GM21515 (cell line): ENCODE measurements at regions not wholly inside any gene's neighbourhood (a gene's known extent, or its start where the extent isn't known, plus 50 kb on each side); places are given as distances from the start of the nearest gene placed in this dataset.
"Not testable (repeated sequence)": the region's sequence is repeated elsewhere in the genome, so short reads cannot be mapped to it uniquely, and the experiment has no call there.

Source experiments
- ATAC-seq: cut with Tn5 transposase; IDR thresholded peaks from one replicate; pipeline ENCODE4 v1.9.1; 2021; ENCODE audit not compliant: unreplicated experiment

GRCh38 chr1:90864681-90865080 is 147.6 kb upstream of the BARHL2 start:
- ATAC-seq = no peak

- ATAC-seq = no peak
These were observed 145.7 kb upstream of the BARHL2 start for GRCh38 chr1:90862782-90863181.

GRCh38 chr1:90861421-90861820 is 144.3 kb upstream of the BARHL2 start:
- ATAC-seq = not testable (repeated sequence)

- no peak for ATAC-seq
These were observed 139.4 kb upstream of the BARHL2 start for GRCh38 chr1:90856463-90857007.

GRCh38 chr1:90854397-90854924 is 137.4 kb upstream of the BARHL2 start:
- ATAC-seq = no peak

- ATAC-seq = no peak
These were observed 134.6 kb upstream of the BARHL2 start for GRCh38 chr1:90851711-90852050.

- ATAC-seq = peak; percentile 98
These were observed 134.0 kb upstream of the BARHL2 start for GRCh38 chr1:90850898-90851710.

GRCh38 chr1:90850181-90850897 is 133.2 kb upstream of the BARHL2 start:
- no peak for ATAC-seq

GRCh38 chr1:90841473-90841872 is 124.4 kb upstream of the BARHL2 start:
- no peak for ATAC-seq

GRCh38 chr1:90840352-90840751 is 123.2 kb upstream of the BARHL2 start:
- no peak for ATAC-seq

GRCh38 chr1:90839323-90839722 is 122.2 kb upstream of the BARHL2 start:
- ATAC-seq = no peak

- ATAC-seq = no peak
These were observed 121.6 kb upstream of the BARHL2 start for GRCh38 chr1:90838720-90839119.

GRCh38 chr1:90837420-90837819 is 120.3 kb upstream of the BARHL2 start:
- ATAC-seq = no peak

- no peak for ATAC-seq
These were observed 119.2 kb upstream of the BARHL2 start for GRCh38 chr1:90836345-90836679.

GRCh38 chr1:90835661-90836344 is 118.7 kb upstream of the BARHL2 start:
- ATAC-seq = no peak

- no peak for ATAC-seq
These were observed 118.0 kb upstream of the BARHL2 start for GRCh38 chr1:90834886-90835660.

GRCh38 chr1:90834354-90834885 is 117.3 kb upstream of the BARHL2 start:
- no peak for ATAC-seq

GRCh38 chr1:90833466-90834110 is 116.5 kb upstream of the BARHL2 start:
- ATAC-seq = no peak

GRCh38 chr1:90831910-90832309 is 114.8 kb upstream of the BARHL2 start:
- no peak for ATAC-seq

- no peak for ATAC-seq
These were observed 109.7 kb upstream of the BARHL2 start for GRCh38 chr1:90826834-90827233.
